ENCODE measurements at regions not wholly inside any gene's neighbourhood (a gene's known extent, or its start where the extent isn't known, plus 50 kb on each side); places are given as distances from the start of the nearest gene placed in this dataset.

DNA sequence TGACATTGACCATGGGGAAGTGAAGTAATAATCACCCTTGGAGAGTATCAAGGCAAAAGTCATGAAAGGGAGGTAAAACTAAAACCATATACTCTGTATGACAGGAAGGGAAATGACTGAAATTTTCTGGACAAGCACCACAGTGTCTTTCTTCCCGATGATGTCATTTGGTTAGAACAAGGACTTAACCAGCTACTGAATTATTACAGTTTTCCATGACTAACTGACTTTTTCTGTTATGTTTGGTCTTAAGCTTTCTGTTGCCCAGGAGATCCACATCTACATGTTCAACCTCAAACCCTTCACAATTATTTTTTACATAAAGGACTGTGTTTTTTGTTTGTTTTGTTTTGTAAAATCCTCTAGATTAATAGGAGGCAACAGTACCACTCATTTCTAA, 191.9 kb upstream of the IL12A start (continued):
- TF ChIP-seq EGR1 (conservative IDR thresholded peaks at IDR 0.05) (no peak), ZNF263 (CRISPR knock-in tag; IDR thresholded peaks at IDR 0.05; ENCODE audit: borderline replicate concordance) (no peak)

DNA sequence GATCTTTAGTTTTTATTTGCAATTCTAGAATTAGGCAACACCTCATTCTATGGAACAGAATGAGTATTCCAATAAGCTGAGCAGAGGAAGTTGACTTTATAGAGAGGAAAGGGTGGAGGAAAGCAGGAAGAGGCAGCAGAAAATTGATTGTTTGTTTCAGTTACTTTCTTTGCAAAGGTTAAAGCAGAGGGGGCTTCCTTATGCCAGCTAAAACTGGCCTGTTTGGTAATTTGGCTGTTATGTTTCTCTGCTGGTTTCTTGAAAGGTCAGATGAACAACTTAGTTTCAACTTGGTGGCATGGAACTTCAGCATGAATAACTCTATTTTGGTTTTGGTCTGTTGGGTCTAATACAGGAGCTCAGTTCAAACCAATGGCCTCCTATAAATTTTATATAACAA, 190.9 kb upstream of the IL12A start:
- H3K9ac ChIP-seq (ENCODE audit: insufficient read depth in 1 of 2, low read depth in 2 of 2, low read length in 2 of 2): no peak overlapping the region
- ChIA-PET CTCF (ENCODE audit: low intra/inter-chr PET ratio) (no interaction called here), POLR2A (no interaction called here)
- DNase-seq (ENCODE audit: extremely low read depth in 1 of 4, low spot score in 3 of 4) (no peak), FAIRE-seq (no peak), ATAC-seq (no peak)
- H3K4me3 ChIP-seq: no peak overlapping the region
- H4K20me1 ChIP-seq (replicated peaks; ENCODE audit: control insufficient read depth, insufficient read depth, low read length): no peaks in the 10 kb centered on the region
- no peaks in the 10 kb centered on the region for H3K36me3 ChIP-seq (ENCODE audit: control insufficient read depth, insufficient read depth, low read length)
- no peaks in the 10 kb centered on the region for H3K9me1 ChIP-seq (ENCODE audit: control insufficient read depth, insufficient read depth, low read length)
- H3K27me3 ChIP-seq (ENCODE audit: control insufficient read depth in 2 of 2, insufficient read depth in 2 of 2, low read length in 2 of 2): no peaks in the 10 kb centered on the region
- no peak overlapping the region for H2AFZ ChIP-seq (ENCODE audit: low read depth, low read length)
- no peak overlapping the region for H3K27ac ChIP-seq (ENCODE audit: extremely low read depth, low read depth, low read length)
- no peaks in the 10 kb centered on the region for H3K9me3 ChIP-seq (replicated peaks; ENCODE audit: control insufficient read depth, insufficient read depth, low read depth, low read length)
- H3K79me2 ChIP-seq (ENCODE audit: control insufficient read depth, insufficient read depth, low read length): no peaks in the 10 kb centered on the region
- in situ Hi-C loops (cut with MboI): no loop called here
- H3K4me1 ChIP-seq (replicated peaks in 1 of 2; ENCODE audit: control insufficient read depth in 2 of 2, insufficient read depth in 2 of 2, low read length in 2 of 2): no peaks in the 10 kb centered on the region
- intact Hi-C loops (cut with micrococcal nuclease): no loop called here
- TF ChIP-seq ZNF57 (CRISPR knock-in tag; IDR thresholded peaks at IDR 0.05): no peak
- no peak for TF ChIP-seq HEY1 (CRISPR knock-in tag; IDR thresholded peaks at IDR 0.05; ENCODE audit: borderline replicate concordance)
- no peak for TF ChIP-seq NR1H2 (CRISPR knock-in tag; IDR thresholded peaks at IDR 0.05)
- TF ChIP-seq NFE2 (IDR thresholded peaks at IDR 0.05; ENCODE audit: low read depth): no peak
- TF ChIP-seq MYBL2 (IDR thresholded peaks at IDR 0.05; ENCODE audit: low read depth): no peak
- no peak for TF ChIP-seq MYBL2 (CRISPR knock-in tag; IDR thresholded peaks at IDR 0.05; ENCODE audit: borderline replicate concordance)
- TF ChIP-seq HMG20B (CRISPR knock-in tag; IDR thresholded peaks at IDR 0.05): no peak
- TF ChIP-seq KAT7 (CRISPR knock-in tag; IDR thresholded peaks at IDR 0.05; ENCODE audit: borderline replicate concordance): no peak
- no peak for TF ChIP-seq EWSR1 (IDR thresholded peaks at IDR 0.05; ENCODE audit: borderline replicate concordance, low read depth, partially characterized antibody)
- TF ChIP-seq SNIP1 (IDR thresholded peaks at IDR 0.05; ENCODE audit: low read depth): no peak
- no peak for TF ChIP-seq ZNF444 (CRISPR knock-in tag; IDR thresholded peaks at IDR 0.05)
- TF ChIP-seq, protein P1, sequence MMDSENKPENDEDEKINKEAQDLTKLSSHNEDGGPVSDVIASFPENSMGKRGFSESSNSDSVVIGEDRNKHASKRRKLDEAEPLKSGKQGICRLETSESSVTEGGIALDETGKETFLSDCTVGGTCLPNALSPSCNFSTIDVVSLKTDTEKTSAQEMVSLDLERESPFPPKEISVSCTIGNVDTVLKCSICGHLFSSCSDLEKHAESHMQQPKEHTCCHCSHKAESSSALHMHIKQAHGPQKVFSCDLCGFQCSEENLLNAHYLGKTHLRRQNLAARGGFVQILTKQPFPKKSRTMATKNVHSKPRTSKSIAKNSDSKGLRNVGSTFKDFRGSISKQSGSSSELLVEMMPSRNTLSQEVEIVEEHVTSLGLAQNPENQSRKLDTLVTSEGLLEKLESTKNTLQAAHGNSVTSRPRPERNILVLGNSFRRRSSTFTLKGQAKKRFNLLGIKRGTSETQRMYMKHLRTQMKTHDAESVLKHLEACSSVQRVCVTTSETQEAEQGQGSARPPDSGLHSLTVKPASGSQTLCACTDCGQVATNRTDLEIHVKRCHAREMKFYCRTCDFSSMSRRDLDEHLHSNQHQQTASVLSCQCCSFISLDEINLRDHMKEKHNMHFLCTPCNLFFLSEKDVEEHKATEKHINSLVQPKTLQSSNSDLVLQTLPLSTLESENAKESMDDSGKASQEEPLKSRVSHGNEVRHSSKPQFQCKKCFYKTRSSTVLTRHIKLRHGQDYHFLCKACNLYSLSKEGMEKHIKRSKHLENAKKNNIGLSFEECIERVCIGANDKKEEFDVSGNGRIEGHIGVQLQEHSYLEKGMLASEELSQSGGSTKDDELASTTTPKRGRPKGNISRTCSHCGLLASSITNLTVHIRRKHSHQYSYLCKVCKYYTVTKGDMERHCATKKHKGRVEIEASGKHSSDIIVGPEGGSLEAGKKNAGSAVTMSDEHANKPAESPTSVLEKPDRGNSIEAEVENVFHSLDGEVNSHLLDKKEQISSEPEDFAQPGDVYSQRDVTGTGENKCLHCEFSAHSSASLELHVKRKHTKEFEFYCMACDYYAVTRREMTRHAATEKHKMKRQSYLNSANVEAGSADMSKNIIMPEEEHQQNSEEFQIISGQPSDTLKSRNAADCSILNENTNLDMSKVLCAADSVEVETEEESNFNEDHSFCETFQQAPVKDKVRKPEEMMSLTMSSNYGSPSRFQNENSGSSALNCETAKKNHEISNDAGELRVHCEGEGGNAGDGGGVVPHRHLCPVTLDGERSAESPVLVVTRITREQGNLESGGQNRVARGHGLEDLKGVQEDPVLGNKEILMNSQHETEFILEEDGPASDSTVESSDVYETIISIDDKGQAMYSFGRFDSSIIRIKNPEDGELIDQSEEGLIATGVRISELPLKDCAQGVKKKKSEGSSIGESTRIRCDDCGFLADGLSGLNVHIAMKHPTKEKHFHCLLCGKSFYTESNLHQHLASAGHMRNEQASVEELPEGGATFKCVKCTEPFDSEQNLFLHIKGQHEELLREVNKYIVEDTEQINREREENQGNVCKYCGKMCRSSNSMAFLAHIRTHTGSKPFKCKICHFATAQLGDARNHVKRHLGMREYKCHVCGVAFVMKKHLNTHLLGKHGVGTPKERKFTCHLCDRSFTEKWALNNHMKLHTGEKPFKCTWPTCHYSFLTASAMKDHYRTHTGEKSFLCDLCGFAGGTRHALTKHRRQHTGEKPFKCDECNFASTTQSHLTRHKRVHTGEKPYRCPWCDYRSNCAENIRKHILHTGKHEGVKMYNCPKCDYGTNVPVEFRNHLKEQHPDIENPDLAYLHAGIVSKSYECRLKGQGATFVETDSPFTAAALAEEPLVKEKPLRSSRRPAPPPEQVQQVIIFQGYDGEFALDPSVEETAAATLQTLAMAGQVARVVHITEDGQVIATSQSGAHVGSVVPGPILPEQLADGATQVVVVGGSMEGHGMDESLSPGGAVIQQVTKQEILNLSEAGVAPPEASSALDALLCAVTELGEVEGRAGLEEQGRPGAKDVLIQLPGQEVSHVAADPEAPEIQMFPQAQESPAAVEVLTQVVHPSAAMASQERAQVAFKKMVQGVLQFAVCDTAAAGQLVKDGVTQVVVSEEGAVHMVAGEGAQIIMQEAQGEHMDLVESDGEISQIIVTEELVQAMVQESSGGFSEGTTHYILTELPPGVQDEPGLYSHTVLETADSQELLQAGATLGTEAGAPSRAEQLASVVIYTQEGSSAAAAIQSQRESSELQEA (IDR thresholded peaks at IDR 0.05; ENCODE audit: low read depth): no peak
- BruUV-seq (replicated peaks): no TSS peak
- no peak overlapping the region for H3K4me2 ChIP-seq (ENCODE audit: insufficient read depth, low read length)
